HUES64 (cell line): ENCODE measurements at regions not wholly inside any gene's neighbourhood (a gene's known extent, or its start where the extent isn't known, plus 50 kb on each side); places are given as distances from the start of the nearest gene placed in this dataset.

ENCODE experiments used
- H3K27ac ChIP-seq: 2 replicates; pipeline ENCODE4 v1.7.0; 2013; ENCODE audit warnings: low read depth, low read length, inconsistent platforms
- H3K27me3 ChIP-seq: 2 replicates; pipeline ENCODE4 v1.6.1; 2013; ENCODE audit warnings: mild to moderate bottlenecking, low read length; ENCODE audit not compliant: insufficient read depth
- H3K36me3 ChIP-seq: 2 replicates; pipeline ENCODE4 v1.6.1; 2013; ENCODE audit warnings: mild to moderate bottlenecking, low read length; ENCODE audit not compliant: insufficient read depth
- H3K4me1 ChIP-seq: 2 replicates; pipeline ENCODE4 v1.6.1; 2013; ENCODE audit warnings: mild to moderate bottlenecking, low read length, moderate library complexity; ENCODE audit not compliant: insufficient read depth
- H3K4me3 ChIP-seq: 2 replicates; pipeline ENCODE4 v1.5.1; 2013; ENCODE audit warnings: mild to moderate bottlenecking, low read length, moderate library complexity
- H3K9ac ChIP-seq: 2 replicates; pipeline ENCODE4 v1.6.1; 2013; ENCODE audit warnings: mild to moderate bottlenecking, low read depth, low read length
- H3K9me3 ChIP-seq: 2 replicates; pipeline ENCODE4 v1.6.1; 2013; ENCODE audit warnings: low read depth, low read length; ENCODE audit not compliant: insufficient read depth
- WGBS: fragments of 150-250, 120-280 bp; methylation state at CpG from one replicate; pipeline ENCODE4 v1.1.7; 2013; ENCODE audit warnings: missing lambda C conversion rate; 5-methylcytosine and 5-hydroxymethylcytosine counted together

GRCh38 chr13:37364007-37364406 is 234.6 kb downstream of the POSTN start:
- WGBS, result no CpG with 5 or more reads among the region's 1 CpG
- H3K27me3 ChIP-seq, result no peaks in the 10 kb centered on the region
- no peak overlapping the region for H3K4me3 ChIP-seq
- no peaks in the 10 kb centered on the region for H3K9me3 ChIP-seq
- H3K4me1 ChIP-seq, result no peaks in the 10 kb centered on the region
- no peak overlapping the region for H3K9ac ChIP-seq
- H3K27ac ChIP-seq, result no peak overlapping the region
- no peaks in the 10 kb centered on the region for H3K36me3 ChIP-seq

GRCh38 chr13:37361608-37362007 is 237.0 kb downstream of the POSTN start:
- Histone ChIP-seq H3K4me1 (no peaks in the 10 kb centered on the region), H3K9ac (no peak overlapping the region), H3K9me3 (no peaks in the 10 kb centered on the region), H3K36me3 (no peaks in the 10 kb centered on the region), H3K4me3 (no peak overlapping the region), H3K27ac (no peak overlapping the region), H3K27me3 (no peaks in the 10 kb centered on the region)
- 97% methylated on average over 3 of the region's 3 CpGs for WGBS

GRCh38 chr13:37360556-37360955 is 238.0 kb downstream of the POSTN start:
- H3K27me3 ChIP-seq, result no peaks in the 10 kb centered on the region
- no peaks in the 10 kb centered on the region for H3K9me3 ChIP-seq
- H3K36me3 ChIP-seq, result no peaks in the 10 kb centered on the region
- H3K4me3 ChIP-seq, result no peak overlapping the region
- 95% methylated on average over 2 of the region's 2 CpGs for WGBS
- H3K4me1 ChIP-seq, result no peaks in the 10 kb centered on the region
- H3K27ac ChIP-seq, result no peak overlapping the region
- H3K9ac ChIP-seq, result no peak overlapping the region

GRCh38 chr13:37357548-37357947 is 241.0 kb downstream of the POSTN start:
- Histone ChIP-seq H3K9ac (no peak overlapping the region), H3K27me3 (no peaks in the 10 kb centered on the region), H3K4me3 (no peak overlapping the region), H3K9me3 (no peaks in the 10 kb centered on the region), H3K4me1 (no peaks in the 10 kb centered on the region), H3K36me3 (no peaks in the 10 kb centered on the region), H3K27ac (no peak overlapping the region)
- WGBS, result 94% methylated on average over 1 of the region's 1 CpG

GRCh38 chr13:37353911-37354310 is 244.7 kb downstream of the POSTN start:
- no peak overlapping the region for H3K27ac ChIP-seq
- no peaks in the 10 kb centered on the region for H3K27me3 ChIP-seq
- no peak overlapping the region for H3K9ac ChIP-seq
- H3K4me3 ChIP-seq, result no peak overlapping the region
- WGBS, result 96% methylated on average over 4 of the region's 4 CpGs
- no peaks in the 10 kb centered on the region for H3K36me3 ChIP-seq
- no peaks in the 10 kb centered on the region for H3K4me1 ChIP-seq
- no peaks in the 10 kb centered on the region for H3K9me3 ChIP-seq

- WGBS, result 86% methylated on average over 2 of the region's 2 CpGs
- Histone ChIP-seq H3K4me3 (no peak overlapping the region), H3K4me1 (no peaks in the 10 kb centered on the region), H3K9ac (no peak overlapping the region), H3K9me3 (no peaks in the 10 kb centered on the region), H3K27me3 (no peaks in the 10 kb centered on the region), H3K27ac (no peak overlapping the region), H3K36me3 (no peaks in the 10 kb centered on the region)
These were observed 245.7 kb upstream of the CSNK1A1L start for GRCh38 chr13:37351211-37351610.

- H3K27ac ChIP-seq, result no peak overlapping the region
- H3K9ac ChIP-seq, result no peak overlapping the region
- 95% methylated on average over 4 of the region's 4 CpGs for WGBS
- H3K27me3 ChIP-seq, result no peaks in the 10 kb centered on the region
- no peaks in the 10 kb centered on the region for H3K4me1 ChIP-seq
- H3K36me3 ChIP-seq, result no peaks in the 10 kb centered on the region
- H3K4me3 ChIP-seq, result no peak overlapping the region
- no peaks in the 10 kb centered on the region for H3K9me3 ChIP-seq
These were observed 244.5 kb upstream of the CSNK1A1L start for GRCh38 chr13:37349916-37350315.

- Histone ChIP-seq H3K4me1 (no peaks in the 10 kb centered on the region), H3K9me3 (no peaks in the 10 kb centered on the region), H3K27me3 (no peaks in the 10 kb centered on the region), H3K36me3 (no peaks in the 10 kb centered on the region), H3K27ac (no peak overlapping the region), H3K9ac (no peak overlapping the region), H3K4me3 (no peak overlapping the region)
- 98% methylated on average over 3 of the region's 3 CpGs for WGBS
These were observed 243.6 kb upstream of the CSNK1A1L start for GRCh38 chr13:37348916-37349643.

GRCh38 chr13:37345869-37346268 is 240.4 kb upstream of the CSNK1A1L start:
- Histone ChIP-seq H3K4me1 (no peaks in the 10 kb centered on the region), H3K27me3 (no peaks in the 10 kb centered on the region), H3K27ac (no peak overlapping the region), H3K4me3 (no peak overlapping the region), H3K9ac (no peak overlapping the region), H3K9me3 (no peaks in the 10 kb centered on the region), H3K36me3 (no peaks in the 10 kb centered on the region)
- WGBS, result no CpG with 5 or more reads among the region's 1 CpG

GRCh38 chr13:37345391-37345790 is 239.9 kb upstream of the CSNK1A1L start:
- H3K27me3 ChIP-seq, result no peaks in the 10 kb centered on the region
- WGBS, result 83% methylated on average over 5 of the region's 5 CpGs
- no peak overlapping the region for H3K4me3 ChIP-seq
- no peak overlapping the region for H3K9ac ChIP-seq
- H3K9me3 ChIP-seq, result no peaks in the 10 kb centered on the region
- no peaks in the 10 kb centered on the region for H3K4me1 ChIP-seq
- no peaks in the 10 kb centered on the region for H3K36me3 ChIP-seq
- no peak overlapping the region for H3K27ac ChIP-seq

- WGBS, result 61% methylated on average over 3 of the region's 3 CpGs
- Histone ChIP-seq H3K27ac (no peak overlapping the region), H3K4me3 (no peak overlapping the region), H3K27me3 (no peaks in the 10 kb centered on the region), H3K9ac (no peak overlapping the region), H3K36me3 (no peaks in the 10 kb centered on the region), H3K4me1 (no peaks in the 10 kb centered on the region), H3K9me3 (no peaks in the 10 kb centered on the region)
These were observed 238.6 kb upstream of the CSNK1A1L start for GRCh38 chr13:37344056-37344455.

- no peak overlapping the region for H3K27ac ChIP-seq
- H3K4me3 ChIP-seq, result no peak overlapping the region
- WGBS, result 85% methylated on average over 6 of the region's 6 CpGs
- H3K27me3 ChIP-seq, result no peaks in the 10 kb centered on the region
- no peaks in the 10 kb centered on the region for H3K9me3 ChIP-seq
- H3K4me1 ChIP-seq, result no peaks in the 10 kb centered on the region
- no peaks in the 10 kb centered on the region for H3K36me3 ChIP-seq
- H3K9ac ChIP-seq, result no peak overlapping the region
These were observed 236.7 kb upstream of the CSNK1A1L start for GRCh38 chr13:37342205-37342604.
